Fibroblast of mammary gland (primary cell): ENCODE measurements at regions not wholly inside any gene's neighbourhood (a gene's known extent, or its start where the extent isn't known, plus 50 kb on each side); places are given as distances from the start of the nearest gene placed in this dataset.
"Not testable (repeated sequence)": the region's sequence is repeated elsewhere in the genome, so short reads cannot be mapped to it uniquely, and the experiment has no call there.

ENCODE experiments used
- DNase-seq: peaks from one replicate; pipeline ENCODE4 v3.0.0-alpha.2; 2010; ENCODE audit warnings: low read depth
- H3K4me3 ChIP-seq: 2 replicates; pipeline ENCODE4 v1.5.1; 2011; ENCODE audit warnings: low read depth, mild to moderate bottlenecking, low read length, moderate library complexity; ENCODE audit not compliant: control insufficient read depth
- CTCF ChIP-seq: conservative IDR thresholded peaks from 2 replicates; pipeline ENCODE4 v1.5.1; 2011; ENCODE audit warnings: low read depth, low read length, inconsistent platforms; ENCODE audit not compliant: control insufficient read depth, insufficient read depth

DNA sequence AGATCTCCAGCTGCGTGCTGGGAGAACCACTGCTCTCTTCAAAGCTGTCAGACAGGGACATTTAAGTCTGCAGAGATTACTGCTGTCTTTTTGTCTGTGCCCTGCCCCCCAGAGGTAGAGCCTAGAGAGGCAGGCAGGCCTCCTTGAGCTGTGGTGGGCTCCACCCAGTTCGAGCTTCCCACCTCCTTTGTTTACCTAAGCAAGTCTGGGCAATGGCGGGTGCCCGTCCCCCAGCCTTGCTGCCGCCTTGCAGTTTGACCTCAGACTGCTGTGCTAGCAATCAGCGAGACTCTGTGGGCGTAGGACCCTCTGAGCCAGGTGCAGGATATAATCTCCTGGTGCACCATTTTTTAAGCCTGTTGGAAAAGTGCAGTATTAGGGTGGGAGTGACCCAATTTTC, 128.6 kb downstream of the ACTR3 start:
- not testable (repeated sequence) for DNase-seq, H3K4me3 ChIP-seq

- H3K4me3 ChIP-seq, result no peak overlapping the region
- no peak for DNase-seq
- TF ChIP-seq CTCF, result no peak
Observed at GRCh38 chr2:114020668-114021067, 130.8 kb downstream of the ACTR3 start.

GRCh38 chr2:114022360-114023085, 132.6 kb downstream of the ACTR3 start:
- no peak overlapping the region for H3K4me3 ChIP-seq
- TF ChIP-seq CTCF, result no peak
- peak; percentile 90 for DNase-seq

DNA sequence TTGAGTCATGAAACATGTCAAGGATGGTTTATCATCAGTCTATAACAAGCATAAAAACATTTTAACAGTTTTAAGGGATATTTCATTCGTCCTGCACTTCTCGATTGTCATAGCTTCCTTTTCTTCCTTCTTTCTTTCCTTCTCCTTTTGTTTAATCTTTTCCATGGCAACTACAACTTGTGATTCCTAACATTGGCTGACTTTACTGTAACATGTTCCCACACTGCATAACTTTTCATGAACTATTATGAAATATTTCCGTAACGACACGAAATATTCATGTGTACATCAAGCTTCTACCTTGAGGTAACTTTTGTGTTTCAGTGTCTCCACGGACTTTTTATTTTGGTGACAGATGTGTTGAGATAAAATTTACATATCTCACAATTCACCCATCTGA, 134.4 kb downstream of the ACTR3 start:
- H3K4me3 ChIP-seq, result no peak overlapping the region
- DNase-seq, result no peak
- TF ChIP-seq CTCF, result no peak

GRCh38 chr2:114025030-114025429, 135.1 kb downstream of the ACTR3 start:
- no peak for TF ChIP-seq CTCF
- DNase-seq, result no peak
- no peak overlapping the region for H3K4me3 ChIP-seq

DNA sequence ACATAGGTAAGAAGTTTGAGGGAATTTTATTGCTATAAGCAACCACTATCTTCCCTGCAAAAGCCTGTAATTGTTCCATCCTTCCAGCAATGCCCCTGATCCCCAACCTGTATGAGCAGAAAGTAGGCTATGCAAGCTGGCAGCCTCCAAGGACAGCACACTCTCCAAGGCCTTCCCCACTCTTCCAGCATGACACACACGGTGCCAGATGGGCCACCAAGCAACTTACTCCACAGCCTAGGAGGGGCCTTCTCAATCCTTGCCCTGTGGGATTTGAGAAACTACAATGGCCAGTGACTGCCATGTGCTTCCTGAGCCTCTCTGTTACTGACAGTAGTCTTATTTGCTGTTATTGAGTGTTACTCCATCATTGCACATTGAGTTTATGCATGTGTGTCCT, 137.5 kb downstream of the ACTR3 start:
- DNase-seq, result no peak
- no peak for TF ChIP-seq CTCF
- H3K4me3 ChIP-seq, result no peak overlapping the region

GRCh38 chr2:114031605-114032505, 142.0 kb downstream of the ACTR3 start:
- no peak for TF ChIP-seq CTCF
- DNase-seq, result no peak

More at GRCh38 chr2:114031605-114032505, 142.0 kb downstream of the ACTR3 start:
- H3K4me3 ChIP-seq, result no peak overlapping the region
